ENCODE measurements at regions not wholly inside any gene's neighbourhood (a gene's known extent, or its start where the extent isn't known, plus 50 kb on each side); places are given as distances from the start of the nearest gene placed in this dataset.
A peak's percentile ranks its signal among the peaks of the same experiment; 100 is the strongest.
"Not testable (repeated sequence)": the region's sequence is repeated elsewhere in the genome, so short reads cannot be mapped to it uniquely, and the experiment has no call there.

- not testable (repeated sequence) for DNase-seq (ENCODE audit: low spot score)
Observed at GRCh38 chr1:143842058-143842457, 129.7 kb downstream of the FAM72C start.

GRCh38 chr1:143839182-143839581, 132.6 kb downstream of the FAM72C start:
- not testable (repeated sequence) for DNase-seq (ENCODE audit: low spot score)

- DNase-seq (ENCODE audit: low spot score), result not testable (repeated sequence)
Observed at GRCh38 chr1:143838598-143838929, 133.2 kb downstream of the FAM72C start.

- not testable (repeated sequence) for DNase-seq (ENCODE audit: low spot score)
Observed at GRCh38 chr1:143837924-143838597, 133.7 kb downstream of the FAM72C start.

- DNase-seq (ENCODE audit: low spot score), result not testable (repeated sequence)
Observed at GRCh38 chr1:143833376-143833775, 138.4 kb downstream of the FAM72C start.

- DNase-seq (ENCODE audit: low spot score), result not testable (repeated sequence)
Observed at GRCh38 chr1:143832379-143832716, 139.4 kb downstream of the FAM72C start.

- not testable (repeated sequence) for DNase-seq (ENCODE audit: low spot score)
Observed at GRCh38 chr1:143831479-143832378, 140.1 kb downstream of the FAM72C start.

- DNase-seq (ENCODE audit: low spot score), result not testable (repeated sequence)
Observed at GRCh38 chr1:143826162-143826561, 145.6 kb downstream of the FAM72C start.

GRCh38 chr1:143824266-143824665, 147.5 kb downstream of the FAM72C start:
- DNase-seq (ENCODE audit: low spot score), result not testable (repeated sequence)

GRCh38 chr1:143820058-143820457, 151.7 kb downstream of the FAM72C start:
- DNase-seq (ENCODE audit: low spot score), result not testable (repeated sequence)

GRCh38 chr1:143816369-143816768, 155.4 kb downstream of the FAM72C start:
- DNase-seq (ENCODE audit: low spot score), result not testable (repeated sequence)

GRCh38 chr1:143805374-143805773, 166.4 kb downstream of the FAM72C start:
- not testable (repeated sequence) for DNase-seq (ENCODE audit: low spot score)

- DNase-seq (ENCODE audit: low spot score), result not testable (repeated sequence)
Observed at GRCh38 chr1:143804707-143805356, 167.0 kb downstream of the FAM72C start.

- peak; percentile 68 for DNase-seq (ENCODE audit: low spot score)
Observed at GRCh38 chr1:143803927-143804411, 167.8 kb downstream of the FAM72C start.

GRCh38 chr1:143803095-143803494, 168.7 kb downstream of the FAM72C start:
- not testable (repeated sequence) for DNase-seq (ENCODE audit: low spot score)

- not testable (repeated sequence) for DNase-seq (ENCODE audit: low spot score)
Observed at GRCh38 chr1:143799568-143800187, 172.1 kb downstream of the FAM72C start.

- not testable (repeated sequence) for DNase-seq (ENCODE audit: low spot score)
Observed at GRCh38 chr1:143796369-143796768, 175.4 kb downstream of the FAM72C start.

GRCh38 chr1:143792047-143792937, 179.5 kb downstream of the FAM72C start:
- not testable (repeated sequence) for DNase-seq (ENCODE audit: low spot score)

GRCh38 chr1:143786381-143786780, 185.4 kb downstream of the FAM72C start:
- DNase-seq (ENCODE audit: low spot score), result not testable (repeated sequence)

GRCh38 chr1:143785883-143786282, 185.9 kb downstream of the FAM72C start:
- DNase-seq (ENCODE audit: low spot score), result not testable (repeated sequence)
